Dendritic cell treated with granulocyte-macrophage colony-stimulating factor and Interleukin-4, amounts not matched to agents 40 ng/mL and 50 ng/mL, for 4 days (primary cell): ENCODE measurements at regions not wholly inside any gene's neighbourhood (a gene's known extent, or its start where the extent isn't known, plus 50 kb on each side); places are given as distances from the start of the nearest gene placed in this dataset.
"Not testable (repeated sequence)": the region's sequence is repeated elsewhere in the genome, so short reads cannot be mapped to it uniquely, and the experiment has no call there.

Experiments
- H3K27ac Mint-ChIP-seq: one replicate; pipeline ENCODE4 v1.8.0; 2022; ENCODE audit warnings: mild to moderate bottlenecking, mixed read lengths
- H3K27me3 Mint-ChIP-seq: one replicate; pipeline ENCODE4 v1.8.0; 2022; ENCODE audit warnings: mild to moderate bottlenecking, mixed read lengths
- H3K36me3 Mint-ChIP-seq: one replicate; pipeline ENCODE4 v1.8.0; 2022; ENCODE audit warnings: low read depth, mixed read lengths
- H3K4me1 Mint-ChIP-seq: one replicate; pipeline ENCODE4 v1.8.0; 2022; ENCODE audit warnings: low read depth, mixed read lengths
- H3K4me3 Mint-ChIP-seq: one replicate; pipeline ENCODE4 v1.8.0; 2022; ENCODE audit warnings: mild to moderate bottlenecking, moderate library complexity, mixed read lengths
- H3K9me3 Mint-ChIP-seq: one replicate; pipeline ENCODE4 v1.8.0; 2022; ENCODE audit warnings: mixed read lengths
- intact Hi-C: fragments of 100-400 bp; cut with micrococcal nuclease; formaldehyde crosslinking; loops from one replicate; pipeline ENCODE4 v1.15.0; 2022

DNA sequence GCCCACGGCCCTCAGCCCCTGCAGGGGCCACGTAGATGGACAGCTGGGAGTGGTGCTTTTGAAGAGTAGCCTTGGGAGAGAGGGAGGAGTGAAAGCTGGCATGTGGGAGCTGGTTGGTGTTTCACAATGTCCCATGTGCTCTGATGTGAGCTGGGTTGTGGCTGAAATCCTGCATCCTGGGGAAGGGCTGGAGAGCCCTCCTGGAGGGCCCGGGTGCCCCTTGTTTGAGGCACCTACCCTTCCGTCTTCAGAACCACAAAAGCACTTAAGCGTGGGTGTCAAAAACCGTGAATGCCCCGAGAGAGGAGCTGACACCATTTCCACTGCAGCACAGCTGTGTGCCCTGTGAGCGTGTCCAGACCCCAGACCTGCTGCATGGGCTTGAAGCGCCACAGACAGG lies 199.1 kb upstream of the ZNF618 start:
- Mint-ChIP-seq H3K9me3 (no peaks in the 10 kb centered on the region), H3K4me1 (peaks cover 8% of the 10 kb centered on the region), H3K27ac (no peak overlapping the region), H3K4me3 (no peak overlapping the region), H3K36me3 (no peaks in the 10 kb centered on the region), H3K27me3 (peaks cover 19% of the 10 kb centered on the region)
- intact Hi-C loops = no loop called here

DNA sequence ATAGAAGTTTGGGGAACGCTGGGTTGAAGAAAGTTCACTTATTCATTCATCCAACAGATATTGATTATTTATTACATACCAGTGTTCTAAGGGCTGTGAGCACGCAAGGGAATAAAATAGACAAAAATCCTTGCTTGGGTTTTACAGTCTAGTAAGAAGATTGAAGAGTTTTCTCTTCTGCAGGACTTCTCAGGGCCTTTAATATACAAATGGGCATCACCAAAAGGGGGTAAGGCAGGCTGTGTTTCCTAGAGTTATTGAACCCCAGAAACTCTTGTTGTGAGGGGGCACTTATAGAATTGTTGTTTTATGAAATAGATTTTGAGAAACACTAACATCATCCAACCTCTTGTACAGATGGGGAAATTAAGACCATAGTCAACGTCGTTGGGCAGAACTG lies 198.5 kb upstream of the ZNF618 start:
- no peaks in the 10 kb centered on the region for H3K9me3 Mint-ChIP-seq
- no peak overlapping the region for H3K4me3 Mint-ChIP-seq
- peaks cover 19% of the 10 kb centered on the region for H3K27me3 Mint-ChIP-seq
- intact Hi-C loops = no loop called here
- no peak overlapping the region for H3K27ac Mint-ChIP-seq
- H3K36me3 Mint-ChIP-seq = no peaks in the 10 kb centered on the region
- H3K4me1 Mint-ChIP-seq = peaks cover 13% of the 10 kb centered on the region

GRCh38 chr9:113678119-113678858 lies 197.8 kb upstream of the ZNF618 start:
- Mint-ChIP-seq H3K36me3 (no peaks in the 10 kb centered on the region), H3K27me3 (peaks cover 19% of the 10 kb centered on the region)
- intact Hi-C loops = no loop called here

GRCh38 chr9:113678859-113679256 lies 197.3 kb upstream of the ZNF618 start:
- no peak overlapping the region for H3K4me3 Mint-ChIP-seq
- H3K4me1 Mint-ChIP-seq = peaks cover 16% of the 10 kb centered on the region
- intact Hi-C loops = no loop called here
- H3K36me3 Mint-ChIP-seq = no peaks in the 10 kb centered on the region
- no peaks in the 10 kb centered on the region for H3K9me3 Mint-ChIP-seq
- peaks cover 19% of the 10 kb centered on the region for H3K27me3 Mint-ChIP-seq
- no peak overlapping the region for H3K27ac Mint-ChIP-seq

More at GRCh38 chr9:113678119-113678858, 197.8 kb upstream of the ZNF618 start:
- H3K4me3 Mint-ChIP-seq = no peak overlapping the region
- no peaks in the 10 kb centered on the region for H3K9me3 Mint-ChIP-seq
- no peak overlapping the region for H3K27ac Mint-ChIP-seq
- H3K4me1 Mint-ChIP-seq = peaks cover 16% of the 10 kb centered on the region

GRCh38 chr9:113682297-113682771 lies 193.8 kb upstream of the ZNF618 start:
- Mint-ChIP-seq H3K36me3 (no peaks in the 10 kb centered on the region), H3K4me3 (no peak overlapping the region), H3K27ac (no peak overlapping the region), H3K9me3 (peaks cover 23% of the 10 kb centered on the region), H3K4me1 (peaks cover 21% of the 10 kb centered on the region), H3K27me3 (peaks cover 17% of the 10 kb centered on the region)
- intact Hi-C loops = no loop called here

GRCh38 chr9:113685636-113686035 lies 190.5 kb upstream of the ZNF618 start:
- H3K9me3 Mint-ChIP-seq = peaks cover 23% of the 10 kb centered on the region
- H3K4me1 Mint-ChIP-seq = peaks cover 15% of the 10 kb centered on the region
- H3K27ac Mint-ChIP-seq, H3K4me3 Mint-ChIP-seq, intact Hi-C loops, H3K36me3 Mint-ChIP-seq: not testable (repeated sequence)
- peaks cover 31% of the 10 kb centered on the region for H3K27me3 Mint-ChIP-seq

DNA sequence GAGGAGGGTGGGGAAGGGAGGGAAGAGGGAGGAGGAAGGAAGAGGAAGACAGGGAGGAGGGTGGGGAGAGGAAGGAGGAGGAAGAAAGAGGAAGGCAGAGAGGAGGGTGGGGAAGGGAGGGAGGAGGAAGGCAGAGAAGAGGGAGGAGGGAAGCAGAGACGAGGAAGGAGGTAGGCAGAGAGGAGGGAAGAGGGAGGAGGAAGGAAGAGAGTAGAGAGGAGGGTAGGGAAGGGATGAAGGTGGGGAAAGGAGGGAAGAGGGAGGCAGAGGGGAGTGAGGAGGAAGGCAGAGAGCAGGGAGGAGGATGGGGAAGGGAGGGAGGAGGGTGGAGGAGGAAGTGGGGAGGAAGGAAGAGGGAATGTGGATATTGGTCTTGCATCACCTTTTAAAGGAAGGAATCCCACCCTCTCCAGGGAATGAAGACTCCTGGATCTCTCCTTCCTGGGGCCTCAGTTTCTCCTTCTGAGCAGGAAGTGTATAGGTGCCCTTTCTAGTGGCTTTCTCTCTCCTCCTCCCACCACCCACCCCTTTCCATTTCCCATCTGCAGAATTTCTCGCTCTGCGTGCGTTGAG lies 188.9 kb upstream of the ZNF618 start:
- no peak overlapping the region for H3K27ac Mint-ChIP-seq
- intact Hi-C loops = no loop called here
- no peak overlapping the region for H3K4me3 Mint-ChIP-seq
- no peaks in the 10 kb centered on the region for H3K36me3 Mint-ChIP-seq
- peaks cover 31% of the 10 kb centered on the region for H3K27me3 Mint-ChIP-seq
- H3K9me3 Mint-ChIP-seq = peaks cover 23% of the 10 kb centered on the region
- peaks cover 11% of the 10 kb centered on the region for H3K4me1 Mint-ChIP-seq

GRCh38 chr9:113687680-113688371 lies 188.3 kb upstream of the ZNF618 start:
- Mint-ChIP-seq H3K27ac (no peak overlapping the region), H3K27me3 (peaks cover 33% of the 10 kb centered on the region), H3K36me3 (no peaks in the 10 kb centered on the region)

DNA sequence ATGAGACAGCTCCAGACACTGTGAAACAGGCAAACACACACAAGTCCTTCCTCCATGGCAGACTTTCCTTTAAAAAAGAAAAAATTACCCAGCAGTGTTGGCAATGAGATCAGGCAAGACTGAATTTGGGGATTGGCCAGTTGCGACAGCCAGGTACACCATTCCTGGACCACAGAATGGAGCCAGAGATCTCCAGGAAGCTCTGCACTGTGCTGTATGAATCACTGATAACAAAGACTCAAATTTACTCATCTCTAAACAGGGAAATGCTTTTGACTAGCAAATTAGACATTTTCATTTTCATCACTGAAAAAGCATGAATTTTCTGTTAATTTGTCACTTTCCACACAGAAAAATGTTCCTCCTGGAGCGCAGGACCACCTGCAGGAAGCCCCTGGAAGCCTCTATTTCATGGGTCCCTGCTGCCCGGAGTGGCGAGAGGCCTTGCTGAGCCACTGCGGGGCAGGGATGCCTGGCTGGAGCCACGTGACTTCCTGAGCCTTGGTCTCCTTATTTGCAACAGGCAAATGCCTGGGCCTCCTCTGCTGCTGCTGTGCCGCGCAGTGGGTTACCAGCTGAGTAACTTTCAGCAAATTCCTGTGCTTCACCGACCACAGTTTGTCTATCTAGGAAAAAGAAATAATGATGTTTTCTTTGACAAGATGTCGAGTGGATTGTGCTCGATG lies 185.9 kb upstream of the ZNF618 start:
- H3K27me3 Mint-ChIP-seq = peaks cover 36% of the 10 kb centered on the region
- intact Hi-C loops = no loop called here
- no peaks in the 10 kb centered on the region for H3K36me3 Mint-ChIP-seq
- peaks cover 17% of the 10 kb centered on the region for H3K9me3 Mint-ChIP-seq
- peaks cover 2% of the 10 kb centered on the region for H3K4me1 Mint-ChIP-seq
- H3K4me3 Mint-ChIP-seq = no peak overlapping the region
- H3K27ac Mint-ChIP-seq = no peak overlapping the region

More at GRCh38 chr9:113687680-113688371, 188.3 kb upstream of the ZNF618 start:
- Mint-ChIP-seq H3K4me3 (no peak overlapping the region), H3K4me1 (peaks cover 5% of the 10 kb centered on the region), H3K9me3 (peaks cover 23% of the 10 kb centered on the region)
- intact Hi-C loops = no loop called here

GRCh38 chr9:113692256-113692655 lies 183.9 kb upstream of the ZNF618 start:
- no peak overlapping the region for H3K4me3 Mint-ChIP-seq
- H3K4me1 Mint-ChIP-seq = no peaks in the 10 kb centered on the region
- no peak overlapping the region for H3K27ac Mint-ChIP-seq
- peaks cover 27% of the 10 kb centered on the region for H3K27me3 Mint-ChIP-seq
- H3K9me3 Mint-ChIP-seq = no peaks in the 10 kb centered on the region
- intact Hi-C loops = no loop called here
- H3K36me3 Mint-ChIP-seq = no peaks in the 10 kb centered on the region

- Mint-ChIP-seq H3K27me3 (peaks cover 11% of the 10 kb centered on the region), H3K36me3 (no peaks in the 10 kb centered on the region), H3K9me3 (no peaks in the 10 kb centered on the region), H3K4me3 (no peak overlapping the region), H3K4me1 (no peaks in the 10 kb centered on the region), H3K27ac (no peak overlapping the region)
- intact Hi-C loops = no loop called here
Measured at GRCh38 chr9:113694912-113695311, 181.2 kb upstream of the ZNF618 start.

DNA sequence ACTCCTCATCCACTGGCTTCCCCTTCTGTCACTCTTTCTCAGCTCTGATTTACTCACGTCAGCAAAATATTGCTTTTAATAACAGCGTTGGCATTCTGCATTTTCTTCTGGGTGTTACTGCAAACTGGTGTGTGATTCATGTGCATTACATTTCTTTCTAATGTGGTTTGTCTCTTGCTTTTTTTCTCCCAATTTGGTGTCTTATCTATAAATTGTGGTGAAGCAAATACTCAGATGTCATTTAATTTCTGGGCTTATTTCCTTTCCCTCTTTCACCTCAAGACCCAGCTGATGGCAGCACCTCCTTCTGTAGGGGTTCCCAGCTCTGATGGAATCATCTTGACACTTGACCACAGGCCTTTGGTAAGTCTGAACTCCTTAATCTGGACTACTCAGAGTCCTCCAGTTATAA lies 180.7 kb upstream of the ZNF618 start:
- intact Hi-C loops = no loop called here
- no peaks in the 10 kb centered on the region for H3K36me3 Mint-ChIP-seq
- H3K9me3 Mint-ChIP-seq = no peaks in the 10 kb centered on the region
- no peak overlapping the region for H3K27ac Mint-ChIP-seq
- H3K27me3 Mint-ChIP-seq = peaks cover 6% of the 10 kb centered on the region
- H3K4me3 Mint-ChIP-seq = no peak overlapping the region
- H3K4me1 Mint-ChIP-seq = no peaks in the 10 kb centered on the region

DNA sequence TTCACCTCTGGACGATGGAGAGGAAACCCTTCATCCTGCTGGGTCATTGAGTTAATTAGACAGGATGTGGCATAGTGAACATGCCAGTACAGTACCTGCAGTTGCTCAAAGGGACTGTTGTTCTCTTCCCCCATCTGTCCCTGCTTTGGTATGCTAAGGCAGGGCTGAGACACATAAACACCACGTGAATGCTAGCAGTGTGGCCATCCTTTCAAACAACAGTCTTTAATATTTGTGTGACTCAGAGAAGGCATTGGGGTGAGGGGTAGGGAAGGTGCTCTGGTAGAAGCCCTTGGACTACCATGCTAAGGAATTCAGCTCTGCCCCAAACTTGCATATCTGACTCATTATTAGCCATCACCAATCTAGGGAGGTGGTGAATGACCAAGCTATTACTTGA lies 180.2 kb upstream of the ZNF618 start:
- H3K27me3 Mint-ChIP-seq = peaks cover 6% of the 10 kb centered on the region
- H3K36me3 Mint-ChIP-seq = no peaks in the 10 kb centered on the region
- no peaks in the 10 kb centered on the region for H3K4me1 Mint-ChIP-seq
- H3K4me3 Mint-ChIP-seq = no peak overlapping the region
- H3K9me3 Mint-ChIP-seq = no peaks in the 10 kb centered on the region
- intact Hi-C loops = no loop called here
- H3K27ac Mint-ChIP-seq = no peak overlapping the region
